ENCODE measurements at regions not wholly inside any gene's neighbourhood (a gene's known extent, or its start where the extent isn't known, plus 50 kb on each side); places are given as distances from the start of the nearest gene placed in this dataset.
A peak's percentile ranks its signal among the peaks of the same experiment; 100 is the strongest.

GRCh38 chrY:18664559-18664958 is 109.0 kb downstream of the HSFY2 start:
- Mint-ChIP-seq H3K27me3 (ENCODE audit: low read depth) (no peaks in the 10 kb centered on the region), H3K36me3 (peaks cover 7% of the 10 kb centered on the region), H3K27ac (no peak overlapping the region), H3K4me1 (no peaks in the 10 kb centered on the region), H3K9me3 (peaks cover 12% of the 10 kb centered on the region), H3K4me3 (no peak overlapping the region)
- CTCF ChIA-PET, result no interaction called here
- no peak for TF ChIP-seq JAZF1 (CRISPR knock-in tag; IDR thresholded peaks at IDR 0.05)
- no peak for TF ChIP-seq AR (CRISPR knock-in tag; IDR thresholded peaks at IDR 0.05)
- no peak for TF ChIP-seq SMAD4 (CRISPR knock-in tag; IDR thresholded peaks at IDR 0.05)
- TF ChIP-seq CTCF (IDR thresholded peaks at IDR 0.05), result no peak
- POLR2A ChIA-PET, result no interaction called here
- DNase-seq (ENCODE audit: low spot score) (no peak), ATAC-seq (no peak)

- POLR2A ChIA-PET, result no interaction called here
- Mint-ChIP-seq H3K4me1 (no peaks in the 10 kb centered on the region), H3K4me3 (no peak overlapping the region), H3K27ac (no peak overlapping the region), H3K9me3 (peaks cover 12% of the 10 kb centered on the region), H3K27me3 (ENCODE audit: low read depth) (no peaks in the 10 kb centered on the region), H3K36me3 (peaks cover 7% of the 10 kb centered on the region)
- CTCF ChIA-PET, result no interaction called here
- ATAC-seq (no peak), DNase-seq (ENCODE audit: low spot score) (peak; percentile 15)
- TF ChIP-seq ZNF317 (CRISPR knock-in tag; IDR thresholded peaks at IDR 0.05; ENCODE audit: borderline replicate concordance, low read depth), result no peak
- no peak for TF ChIP-seq PREB (CRISPR knock-in tag; IDR thresholded peaks at IDR 0.05; ENCODE audit: borderline replicate concordance)
- no peak for TF ChIP-seq IRF2 (CRISPR knock-in tag; IDR thresholded peaks at IDR 0.05; ENCODE audit: borderline replicate concordance, low read depth)
- no peak for TF ChIP-seq ATF3 (CRISPR knock-in tag; conservative IDR thresholded peaks at IDR 0.05)
- TF ChIP-seq TEAD4 (CRISPR knock-in tag; IDR thresholded peaks at IDR 0.05), result no peak
- TF ChIP-seq CTCF (IDR thresholded peaks at IDR 0.05), result no peak
- no peak for TF ChIP-seq ZNF671 (CRISPR knock-in tag; IDR thresholded peaks at IDR 0.05)
- no peak for TF ChIP-seq ZNF423 (CRISPR knock-in tag; IDR thresholded peaks at IDR 0.05)
- no peak for TF ChIP-seq ZBTB21 (CRISPR knock-in tag; IDR thresholded peaks at IDR 0.05; ENCODE audit: borderline replicate concordance)
- no peak for TF ChIP-seq MYBL2 (CRISPR knock-in tag; IDR thresholded peaks at IDR 0.05)
- no peak for TF ChIP-seq SMAD3 (CRISPR knock-in tag; IDR thresholded peaks at IDR 0.05; ENCODE audit: borderline replicate concordance)
- TF ChIP-seq SMAD4 (CRISPR knock-in tag; IDR thresholded peaks at IDR 0.05), result no peak
- no peak for TF ChIP-seq FOXP1 (CRISPR knock-in tag; IDR thresholded peaks at IDR 0.05; ENCODE audit: borderline replicate concordance)
- TF ChIP-seq NR3C1 (CRISPR knock-in tag; conservative IDR thresholded peaks at IDR 0.05; ENCODE audit: low read depth), result no peak
- no peak for TF ChIP-seq KAT7 (CRISPR knock-in tag; IDR thresholded peaks at IDR 0.05; ENCODE audit: borderline replicate concordance)
- no peak for TF ChIP-seq ZNF232 (CRISPR knock-in tag; IDR thresholded peaks at IDR 0.05)
Measured at GRCh38 chrY:18669790-18670189, 103.7 kb downstream of the HSFY2 start.
